ENCODE measurements at regions not wholly inside any gene's neighbourhood (a gene's known extent, or its start where the extent isn't known, plus 50 kb on each side); places are given as distances from the start of the nearest gene placed in this dataset.

DNA sequence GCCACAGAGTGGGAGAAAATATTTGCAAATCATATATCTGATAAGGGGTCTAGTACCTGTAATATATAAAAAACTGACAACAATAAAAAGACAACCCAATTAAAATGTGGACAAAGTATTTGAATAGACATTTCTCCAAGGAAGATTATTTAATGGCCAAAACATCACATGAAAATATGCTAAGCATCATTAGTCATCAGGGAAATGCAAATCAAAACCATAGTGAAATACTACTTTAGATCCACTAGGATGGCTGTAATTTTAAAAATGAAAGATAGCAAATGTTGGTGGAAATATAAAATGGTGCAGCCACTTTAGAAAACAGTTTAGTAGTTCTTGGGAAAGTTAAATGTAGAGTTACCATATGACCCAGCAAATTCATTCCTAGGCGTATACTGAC lies 118.7 kb upstream of the KIF26B start:
- TF ChIP-seq TCF7 (CRISPR knock-in tag; IDR thresholded peaks at IDR 0.05; ENCODE audit: low read depth) (no peak), AR (CRISPR knock-in tag; IDR thresholded peaks at IDR 0.05) (no peak), ZNF512 (CRISPR knock-in tag; IDR thresholded peaks at IDR 0.05; ENCODE audit: borderline replicate concordance) (no peak), PREB (CRISPR knock-in tag; IDR thresholded peaks at IDR 0.05; ENCODE audit: borderline replicate concordance) (no peak)
- H3K27ac Mint-ChIP-seq: no peak overlapping the region
- no peaks in the 10 kb centered on the region for H3K36me3 Mint-ChIP-seq
- H3K4me1 Mint-ChIP-seq: peaks cover 3% of the 10 kb centered on the region
- CTCF ChIA-PET: no interaction called here
- POLR2A ChIA-PET: no interaction called here
- peaks cover 3% of the 10 kb centered on the region; the same call in 1 of the 2 replicates for H3K9me3 Mint-ChIP-seq
- DNase-seq (ENCODE audit: low spot score): no peak
- H3K27me3 Mint-ChIP-seq (ENCODE audit: low read depth): no peaks in the 10 kb centered on the region
- no peak overlapping the region for H3K4me3 Mint-ChIP-seq
- no peak for ATAC-seq

DNA sequence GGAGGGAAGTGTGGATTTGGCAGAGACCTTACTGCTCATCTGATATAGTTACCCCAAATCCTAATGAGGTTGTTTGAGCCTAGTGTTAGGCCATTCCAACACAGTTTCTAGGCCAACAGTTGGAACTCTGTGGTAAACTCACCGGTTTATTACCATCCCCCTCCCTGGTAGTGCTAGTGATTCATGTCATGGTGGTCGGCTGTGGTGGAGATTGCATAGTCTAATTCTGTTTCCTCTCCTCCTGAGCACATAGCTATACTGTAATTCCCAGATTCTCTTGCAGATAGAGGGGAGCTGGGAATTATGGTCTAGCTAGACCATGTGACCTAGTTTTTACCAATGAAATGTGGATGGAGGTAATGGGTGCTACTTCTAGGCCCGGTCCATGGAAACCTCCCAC lies 123.7 kb upstream of the KIF26B start:
- Mint-ChIP-seq H3K36me3 (no peaks in the 10 kb centered on the region), H3K27me3 (ENCODE audit: low read depth) (no peaks in the 10 kb centered on the region), H3K4me3 (no peak overlapping the region), H3K9me3 (no peaks in the 10 kb centered on the region), H3K4me1 (peaks cover 13% of the 10 kb centered on the region), H3K27ac (no peak overlapping the region)
- no peak for DNase-seq (ENCODE audit: low spot score)
- ChIA-PET POLR2A (interaction anchor here (0.6 kb wide), 1 partner anchor 1334 kb away, joined by 6 read pairs; no protein-coding TSS in a partner anchor), CTCF (no interaction called here)
- no peak for ATAC-seq
- no peak for TF ChIP-seq MLX (CRISPR knock-in tag; IDR thresholded peaks at IDR 0.05)

- Mint-ChIP-seq H3K36me3 (peaks cover 9% of the 10 kb centered on the region), H3K27me3 (ENCODE audit: low read depth) (no peaks in the 10 kb centered on the region), H3K4me3 (no peak overlapping the region), H3K27ac (no peak overlapping the region), H3K4me1 (peaks cover 13% of the 10 kb centered on the region), H3K9me3 (peaks cover 10% of the 10 kb centered on the region)
- CTCF ChIA-PET: no interaction called here
- ATAC-seq (no peak), DNase-seq (ENCODE audit: low spot score) (no peak)
- POLR2A ChIA-PET: no interaction called here
- TF ChIP-seq, protein P1, sequence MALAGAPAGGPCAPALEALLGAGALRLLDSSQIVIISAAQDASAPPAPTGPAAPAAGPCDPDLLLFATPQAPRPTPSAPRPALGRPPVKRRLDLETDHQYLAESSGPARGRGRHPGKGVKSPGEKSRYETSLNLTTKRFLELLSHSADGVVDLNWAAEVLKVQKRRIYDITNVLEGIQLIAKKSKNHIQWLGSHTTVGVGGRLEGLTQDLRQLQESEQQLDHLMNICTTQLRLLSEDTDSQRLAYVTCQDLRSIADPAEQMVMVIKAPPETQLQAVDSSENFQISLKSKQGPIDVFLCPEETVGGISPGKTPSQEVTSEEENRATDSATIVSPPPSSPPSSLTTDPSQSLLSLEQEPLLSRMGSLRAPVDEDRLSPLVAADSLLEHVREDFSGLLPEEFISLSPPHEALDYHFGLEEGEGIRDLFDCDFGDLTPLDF (CRISPR knock-in tag; IDR thresholded peaks at IDR 0.05): no peak
- TF ChIP-seq NFATC4 (CRISPR knock-in tag; IDR thresholded peaks at IDR 0.05) (no peak), TP53 (CRISPR knock-in tag; IDR thresholded peaks at IDR 0.05) (no peak), HMGA2 (CRISPR knock-in tag; IDR thresholded peaks at IDR 0.05) (no peak), HMGXB4 (CRISPR knock-in tag; IDR thresholded peaks at IDR 0.05) (no peak), ZNF512 (CRISPR knock-in tag; IDR thresholded peaks at IDR 0.05; ENCODE audit: borderline replicate concordance) (no peak), FOXJ3 (CRISPR knock-in tag; IDR thresholded peaks at IDR 0.05; ENCODE audit: borderline replicate concordance) (no peak)
- TF ChIP-seq, protein P2, sequence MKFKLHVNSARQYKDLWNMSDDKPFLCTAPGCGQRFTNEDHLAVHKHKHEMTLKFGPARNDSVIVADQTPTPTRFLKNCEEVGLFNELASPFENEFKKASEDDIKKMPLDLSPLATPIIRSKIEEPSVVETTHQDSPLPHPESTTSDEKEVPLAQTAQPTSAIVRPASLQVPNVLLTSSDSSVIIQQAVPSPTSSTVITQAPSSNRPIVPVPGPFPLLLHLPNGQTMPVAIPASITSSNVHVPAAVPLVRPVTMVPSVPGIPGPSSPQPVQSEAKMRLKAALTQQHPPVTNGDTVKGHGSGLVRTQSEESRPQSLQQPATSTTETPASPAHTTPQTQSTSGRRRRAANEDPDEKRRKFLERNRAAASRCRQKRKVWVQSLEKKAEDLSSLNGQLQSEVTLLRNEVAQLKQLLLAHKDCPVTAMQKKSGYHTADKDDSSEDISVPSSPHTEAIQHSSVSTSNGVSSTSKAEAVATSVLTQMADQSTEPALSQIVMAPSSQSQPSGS (CRISPR knock-in tag; IDR thresholded peaks at IDR 0.05; ENCODE audit: borderline replicate concordance, low read depth): no peak
- TF ChIP-seq, protein P3, sequence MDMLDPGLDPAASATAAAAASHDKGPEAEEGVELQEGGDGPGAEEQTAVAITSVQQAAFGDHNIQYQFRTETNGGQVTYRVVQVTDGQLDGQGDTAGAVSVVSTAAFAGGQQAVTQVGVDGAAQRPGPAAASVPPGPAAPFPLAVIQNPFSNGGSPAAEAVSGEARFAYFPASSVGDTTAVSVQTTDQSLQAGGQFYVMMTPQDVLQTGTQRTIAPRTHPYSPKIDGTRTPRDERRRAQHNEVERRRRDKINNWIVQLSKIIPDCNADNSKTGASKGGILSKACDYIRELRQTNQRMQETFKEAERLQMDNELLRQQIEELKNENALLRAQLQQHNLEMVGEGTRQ (CRISPR knock-in tag; IDR thresholded peaks at IDR 0.05): no peak
- TF ChIP-seq, protein P4, sequence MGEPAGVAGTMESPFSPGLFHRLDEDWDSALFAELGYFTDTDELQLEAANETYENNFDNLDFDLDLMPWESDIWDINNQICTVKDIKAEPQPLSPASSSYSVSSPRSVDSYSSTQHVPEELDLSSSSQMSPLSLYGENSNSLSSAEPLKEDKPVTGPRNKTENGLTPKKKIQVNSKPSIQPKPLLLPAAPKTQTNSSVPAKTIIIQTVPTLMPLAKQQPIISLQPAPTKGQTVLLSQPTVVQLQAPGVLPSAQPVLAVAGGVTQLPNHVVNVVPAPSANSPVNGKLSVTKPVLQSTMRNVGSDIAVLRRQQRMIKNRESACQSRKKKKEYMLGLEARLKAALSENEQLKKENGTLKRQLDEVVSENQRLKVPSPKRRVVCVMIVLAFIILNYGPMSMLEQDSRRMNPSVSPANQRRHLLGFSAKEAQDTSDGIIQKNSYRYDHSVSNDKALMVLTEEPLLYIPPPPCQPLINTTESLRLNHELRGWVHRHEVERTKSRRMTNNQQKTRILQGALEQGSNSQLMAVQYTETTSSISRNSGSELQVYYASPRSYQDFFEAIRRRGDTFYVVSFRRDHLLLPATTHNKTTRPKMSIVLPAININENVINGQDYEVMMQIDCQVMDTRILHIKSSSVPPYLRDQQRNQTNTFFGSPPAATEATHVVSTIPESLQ (CRISPR knock-in tag; IDR thresholded peaks at IDR 0.05): no peak
Observed at GRCh38 chr1:245026247-245026646, 128.5 kb upstream of the KIF26B start.
